ENCODE measurements at regions not wholly inside any gene's neighbourhood (a gene's known extent, or its start where the extent isn't known, plus 50 kb on each side); places are given as distances from the start of the nearest gene placed in this dataset.

GRCh38 chr9:104300124-104300523 lies 203.9 kb upstream of the OR13F1 start:
- no peak for TF ChIP-seq EGR1 (IDR thresholded peaks at IDR 0.05; ENCODE audit: low read depth)
- TF ChIP-seq CEBPB (IDR thresholded peaks at IDR 0.05; ENCODE audit: low read depth), result no peak
- TF ChIP-seq SIN3A (IDR thresholded peaks at IDR 0.05; ENCODE audit: low read depth), result no peak
- no peak for TF ChIP-seq POLR2AphosphoS5 (IDR thresholded peaks at IDR 0.05; ENCODE audit: low read depth, low read length)

Measured in HCT116 (cell line).